GM21360 (cell line): ENCODE measurements at regions not wholly inside any gene's neighbourhood (a gene's known extent, or its start where the extent isn't known, plus 50 kb on each side); places are given as distances from the start of the nearest gene placed in this dataset.
"Not testable (repeated sequence)": the region's sequence is repeated elsewhere in the genome, so short reads cannot be mapped to it uniquely, and the experiment has no call there.

Experiments used
- ATAC-seq: cut with Tn5 transposase; IDR thresholded peaks from one replicate; pipeline ENCODE4 v1.9.1; 2021; ENCODE audit warnings: mild to moderate bottlenecking, moderate library complexity; ENCODE audit not compliant: unreplicated experiment

DNA sequence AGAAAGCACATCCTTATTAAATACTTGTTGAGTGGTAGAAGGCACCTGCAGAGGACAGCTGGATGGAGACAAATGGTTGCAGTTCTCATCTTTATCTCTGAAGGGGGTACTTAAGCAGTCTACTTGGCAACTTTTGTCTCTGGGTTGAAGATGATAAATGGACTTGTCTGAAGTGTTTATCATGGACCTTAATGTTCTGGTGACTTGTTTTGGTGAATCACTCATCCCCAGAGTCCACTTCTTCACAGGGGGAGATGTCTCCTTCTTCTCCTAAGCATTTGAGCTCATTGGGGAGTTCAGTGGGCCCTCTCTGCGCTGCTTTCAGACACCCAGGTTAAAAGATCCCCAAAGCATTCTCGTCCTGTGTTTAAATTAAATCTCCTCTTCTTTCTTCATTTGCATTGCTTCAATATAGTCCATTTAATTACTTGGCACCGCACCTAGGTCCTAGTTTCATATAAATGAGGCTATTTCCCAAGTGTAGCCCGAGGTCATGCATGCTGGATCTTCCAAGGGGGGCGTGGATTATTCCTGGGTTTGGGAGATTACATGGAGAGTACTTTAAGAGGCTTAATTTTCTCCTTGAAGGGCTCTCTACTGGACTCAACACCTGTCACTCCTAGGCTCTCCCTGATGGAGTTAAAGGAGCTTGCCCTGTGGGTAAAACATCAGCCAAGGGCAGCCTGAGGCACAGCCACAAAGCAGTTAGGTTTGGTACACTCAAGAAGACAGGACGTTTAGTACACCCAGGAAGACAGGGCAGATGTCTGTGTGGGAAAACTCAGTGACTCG, 239.3 kb upstream of the C2CD4B start:
- ATAC-seq: no peak

DNA sequence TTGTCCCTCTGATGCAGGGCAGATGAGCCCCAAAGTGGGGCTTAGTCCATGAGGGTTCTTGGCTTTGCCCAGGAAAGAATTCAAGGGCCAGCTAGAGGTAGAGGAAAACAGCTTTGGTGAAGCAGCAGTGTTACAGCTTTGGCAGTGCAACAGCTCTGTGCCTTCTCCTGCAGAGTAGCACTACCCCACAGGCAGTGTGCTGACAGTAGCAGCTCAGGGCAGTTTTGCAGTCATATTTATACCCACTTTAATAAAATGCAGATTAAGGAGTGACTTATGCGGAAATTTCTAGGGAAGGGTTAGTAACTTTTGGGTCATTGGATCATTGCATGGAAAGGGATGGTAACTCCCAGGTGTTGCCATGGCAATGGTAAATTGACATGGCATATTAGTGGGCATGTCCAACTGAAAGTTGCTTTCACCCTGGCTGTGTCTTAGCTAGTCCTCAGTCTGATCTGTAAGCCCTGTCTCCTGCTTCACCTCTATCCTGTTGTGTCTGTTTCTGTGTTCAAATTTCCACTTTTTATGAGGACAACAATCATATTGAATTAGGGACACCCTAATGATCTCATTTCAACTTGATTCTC, 241.3 kb upstream of the C2CD4B start:
- ATAC-seq: no peak

DNA sequence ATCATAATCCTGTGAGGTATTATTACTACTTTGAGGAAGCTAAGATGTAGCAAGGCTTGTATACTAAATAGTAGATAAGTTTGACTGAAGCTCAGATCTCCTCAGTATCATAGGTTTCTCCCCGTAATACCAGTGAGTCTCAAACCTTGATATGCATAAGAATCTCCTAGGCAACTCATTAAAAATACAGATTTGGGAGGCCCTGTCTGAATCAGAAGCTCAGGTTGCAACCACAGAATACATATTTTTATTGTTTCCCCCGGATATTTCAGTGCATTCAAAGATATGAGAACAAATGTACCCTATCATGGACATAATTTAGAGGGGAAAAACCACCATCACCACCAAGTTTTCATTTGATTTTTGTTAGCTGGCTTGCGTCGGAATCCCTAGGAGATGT, 242.1 kb upstream of the C2CD4B start:
- no peak for ATAC-seq

DNA sequence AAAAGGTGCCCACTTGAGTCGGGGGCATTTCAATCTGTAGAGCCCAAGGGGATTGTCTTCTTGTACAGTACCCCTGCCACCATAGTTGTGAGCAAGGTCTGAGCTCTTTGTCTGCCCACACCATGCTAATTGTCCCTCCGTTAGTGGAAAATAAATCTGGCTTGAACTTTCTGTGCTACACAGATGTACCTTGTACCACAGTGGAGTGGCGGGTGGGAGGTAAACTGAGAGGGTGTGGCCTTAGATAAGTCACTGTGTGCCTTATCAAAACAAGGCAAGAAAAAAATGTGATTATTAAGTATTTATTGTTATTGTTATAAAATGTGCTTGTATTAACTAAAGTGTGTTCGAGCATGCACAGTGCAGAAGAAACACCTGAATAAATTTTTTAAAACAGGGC, 242.9 kb upstream of the C2CD4B start:
- no peak for ATAC-seq

DNA sequence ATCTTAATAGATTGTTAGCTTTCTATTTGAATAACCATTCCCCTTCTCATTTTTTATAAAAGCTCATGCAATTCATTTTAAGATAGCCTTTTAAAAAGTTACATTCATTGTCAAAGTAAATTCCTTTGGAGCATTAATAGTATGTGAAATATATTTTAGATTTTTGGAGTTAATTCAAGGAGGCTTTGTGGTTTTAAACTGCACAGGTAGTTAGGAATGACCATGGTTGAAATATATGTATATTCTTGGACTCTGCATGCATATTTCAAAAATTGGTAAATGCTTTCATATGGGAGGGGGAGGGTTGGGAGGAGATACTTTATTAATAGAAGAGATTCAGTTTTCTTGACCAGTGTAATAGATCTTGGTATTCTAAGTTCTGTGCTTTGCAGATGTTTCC, 244.4 kb upstream of the C2CD4B start:
- ATAC-seq: no peak

DNA sequence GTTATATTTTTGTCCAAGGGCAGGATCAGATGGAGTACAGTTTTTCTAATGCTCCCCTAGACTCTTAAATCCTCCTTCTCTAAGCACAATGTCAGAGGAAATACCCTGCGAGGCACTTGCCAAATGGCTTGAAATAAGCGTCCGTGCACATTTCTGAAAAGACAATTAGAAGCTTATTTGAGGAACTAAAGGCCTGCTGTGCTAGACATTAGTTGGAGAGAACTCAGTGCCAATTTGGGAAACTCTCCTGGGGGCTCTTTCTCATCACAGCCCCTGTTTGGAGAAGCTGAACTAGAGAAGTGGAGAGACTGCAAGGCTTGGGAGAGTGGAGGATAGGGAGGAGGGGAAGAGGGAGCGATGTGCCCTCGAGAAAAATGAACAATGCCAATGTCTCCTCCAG, 247.6 kb upstream of the C2CD4B start:
- no peak for ATAC-seq

DNA sequence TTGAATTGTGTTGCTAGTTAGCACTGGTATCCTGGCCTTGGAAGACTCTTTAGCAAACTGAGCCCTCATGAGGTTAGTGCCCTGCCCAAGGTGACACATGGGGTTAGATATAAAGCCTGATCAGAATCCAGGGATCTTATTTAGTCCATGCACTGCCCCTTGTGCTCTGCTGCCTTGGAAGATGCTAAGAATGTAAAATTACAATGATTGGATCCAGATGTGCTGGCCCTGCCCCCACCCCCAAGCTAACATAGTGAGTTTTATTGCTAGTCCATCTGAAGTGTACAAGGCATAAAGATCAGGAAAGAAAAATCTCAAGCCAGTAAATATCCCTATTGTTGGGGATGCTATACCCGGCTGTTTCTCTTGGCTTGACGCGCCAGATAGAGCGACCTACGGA, 248.1 kb upstream of the C2CD4B start:
- ATAC-seq: no peak

DNA sequence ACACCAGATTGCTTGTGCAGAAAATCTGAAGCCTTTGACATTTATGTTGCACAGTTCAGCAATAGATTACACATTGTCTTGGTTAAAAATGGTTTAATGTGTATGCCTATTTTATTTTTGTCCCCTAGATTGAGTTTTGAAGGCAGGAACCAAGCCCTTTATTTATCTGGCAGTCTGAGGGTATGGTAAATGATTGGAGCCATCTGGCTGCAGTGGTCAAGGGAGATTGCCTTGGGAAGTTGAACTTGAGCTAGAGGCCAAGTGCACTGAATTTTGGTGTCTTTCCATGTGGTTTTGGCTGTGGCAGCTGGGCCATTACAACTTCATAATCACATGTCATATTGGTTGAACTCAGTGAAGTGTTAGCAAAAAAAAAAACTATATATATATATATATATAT, 248.7 kb upstream of the C2CD4B start:
- ATAC-seq: no peak

DNA sequence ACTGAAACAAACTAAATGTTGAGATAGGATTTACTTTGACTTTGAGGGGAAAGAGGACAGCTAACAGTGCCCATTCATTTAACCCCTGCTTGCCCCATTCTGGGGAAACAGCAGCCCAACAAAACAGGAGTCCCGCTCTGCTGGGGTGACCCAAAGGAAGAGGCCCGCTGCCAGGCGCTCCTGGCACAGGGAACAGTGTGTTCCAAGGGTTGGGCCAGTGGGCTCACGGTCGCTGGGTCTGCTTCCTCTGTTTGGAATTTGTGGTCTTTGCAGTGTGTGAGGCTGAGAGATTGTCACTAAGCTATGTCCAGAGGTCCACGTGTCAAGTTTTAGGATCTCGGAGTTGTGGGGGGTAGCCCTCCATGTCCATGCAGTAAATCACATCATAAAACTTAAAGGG, 250.4 kb upstream of the C2CD4B start:
- no peak for ATAC-seq

DNA sequence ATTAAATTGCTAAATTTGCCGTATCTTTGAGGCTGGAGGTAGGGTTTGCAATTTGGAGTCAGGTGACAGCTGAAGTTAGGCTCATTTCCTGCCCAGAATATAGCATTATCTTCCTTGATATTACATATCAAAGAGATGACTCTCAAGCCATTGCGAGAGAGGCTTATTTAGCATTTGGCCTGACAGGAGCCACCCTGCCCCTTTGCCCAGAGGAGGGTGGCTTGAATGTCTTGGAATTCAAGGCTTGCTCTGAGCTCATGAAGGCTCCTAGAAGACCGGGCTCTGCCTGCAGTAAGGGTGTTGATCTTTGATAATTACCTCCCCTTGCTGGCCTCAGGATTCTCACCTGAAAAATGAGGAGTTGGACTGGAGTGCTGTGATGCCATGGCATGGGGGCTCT, 251.4 kb upstream of the C2CD4B start:
- no peak for ATAC-seq

DNA sequence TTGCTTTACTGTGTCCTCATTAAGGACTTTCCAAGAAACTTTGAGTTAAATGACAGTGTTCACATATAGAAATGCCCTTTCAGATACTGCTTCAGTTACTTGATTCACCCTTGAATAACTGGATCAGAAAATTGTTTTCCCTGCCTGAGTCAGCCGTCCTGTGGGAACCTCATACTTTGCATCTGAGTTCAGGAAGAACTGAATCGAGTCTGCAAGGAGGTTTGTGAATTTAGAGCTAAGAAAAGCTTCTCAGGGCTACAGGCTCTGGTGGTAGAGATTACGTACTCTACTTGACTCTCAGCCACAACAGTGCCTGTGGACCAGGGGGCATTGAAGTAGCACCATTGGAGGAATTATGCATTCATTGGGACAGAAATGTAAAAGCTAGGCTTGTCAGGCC, 252.4 kb upstream of the C2CD4B start:
- ATAC-seq: no peak

DNA sequence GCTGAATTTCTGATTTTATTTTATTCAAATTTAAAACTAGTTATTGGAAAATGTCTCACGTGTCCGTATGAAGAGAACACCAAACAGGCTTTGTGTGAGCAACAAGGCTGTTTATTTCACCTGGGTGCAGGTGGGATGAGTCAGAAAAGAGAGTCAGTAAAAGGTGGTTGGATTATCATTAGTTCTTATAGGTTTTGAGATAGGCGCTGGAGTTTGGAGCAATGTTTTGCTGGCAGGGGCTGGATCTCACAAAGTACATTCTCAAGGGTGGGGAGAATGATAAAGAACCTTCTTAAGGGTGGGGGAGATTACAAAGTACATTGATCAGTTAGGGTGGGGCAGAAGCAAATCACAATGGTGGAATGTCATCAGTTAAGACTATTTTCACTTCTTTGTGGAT, 253.4 kb upstream of the C2CD4B start:
- not testable (repeated sequence) for ATAC-seq

DNA sequence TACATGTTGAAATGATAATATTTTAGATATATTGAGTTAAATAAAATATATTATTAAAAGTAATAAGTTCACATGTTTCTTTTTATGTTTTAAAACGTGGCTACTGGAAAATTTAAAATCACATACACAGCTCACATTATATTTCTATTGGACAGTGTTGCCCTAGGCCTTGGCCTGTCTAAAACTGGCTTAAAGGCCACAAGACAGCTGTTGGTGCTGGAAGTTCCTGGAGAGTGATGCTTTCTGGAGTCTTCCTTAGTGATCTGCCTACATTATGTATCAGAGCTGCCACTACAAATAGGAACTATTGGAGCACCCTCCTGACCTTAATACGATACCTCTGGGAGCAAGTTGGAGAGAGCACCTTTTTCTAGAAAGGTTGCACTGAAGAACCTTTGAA, 254.1 kb upstream of the C2CD4B start:
- ATAC-seq: no peak

DNA sequence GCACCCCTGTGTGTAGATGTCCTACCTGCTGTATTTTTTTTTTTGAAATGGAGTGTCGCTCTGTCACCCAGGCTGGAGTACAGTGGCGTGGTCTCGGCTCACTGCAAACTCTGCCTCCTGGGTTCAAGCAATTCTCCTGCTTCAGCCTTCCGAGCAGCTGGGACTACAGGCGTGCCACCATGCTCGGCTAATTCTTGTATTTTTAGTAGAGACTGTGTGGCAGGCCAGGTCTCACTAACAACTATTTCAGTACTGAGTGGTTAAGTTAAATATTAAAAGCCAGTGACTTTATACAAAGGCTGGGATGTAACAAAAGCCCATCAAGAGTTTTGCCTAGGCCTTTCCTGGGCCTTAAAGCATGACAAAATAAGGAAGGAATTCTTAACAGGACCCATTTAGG, 255.3 kb upstream of the C2CD4B start:
- not testable (repeated sequence) for ATAC-seq

DNA sequence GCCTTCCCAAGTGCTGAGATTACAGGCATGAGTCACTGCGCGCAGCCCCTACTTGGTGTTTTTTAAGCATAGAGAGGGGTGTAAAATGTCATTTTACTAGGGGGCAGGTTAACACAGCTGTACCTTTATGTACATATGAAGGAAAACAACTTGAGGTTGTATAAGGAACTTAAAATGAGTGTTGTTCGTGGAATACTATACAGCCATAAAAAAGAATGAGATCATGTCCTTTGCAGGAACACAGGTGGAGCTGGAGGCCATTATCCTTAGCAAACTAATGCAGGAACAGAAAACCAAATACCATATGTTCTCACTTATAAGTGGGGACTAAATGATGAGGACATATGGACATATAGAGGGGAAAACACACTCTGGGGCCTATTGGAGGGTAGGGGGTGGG, 256.2 kb upstream of the C2CD4B start:
- ATAC-seq: no peak

DNA sequence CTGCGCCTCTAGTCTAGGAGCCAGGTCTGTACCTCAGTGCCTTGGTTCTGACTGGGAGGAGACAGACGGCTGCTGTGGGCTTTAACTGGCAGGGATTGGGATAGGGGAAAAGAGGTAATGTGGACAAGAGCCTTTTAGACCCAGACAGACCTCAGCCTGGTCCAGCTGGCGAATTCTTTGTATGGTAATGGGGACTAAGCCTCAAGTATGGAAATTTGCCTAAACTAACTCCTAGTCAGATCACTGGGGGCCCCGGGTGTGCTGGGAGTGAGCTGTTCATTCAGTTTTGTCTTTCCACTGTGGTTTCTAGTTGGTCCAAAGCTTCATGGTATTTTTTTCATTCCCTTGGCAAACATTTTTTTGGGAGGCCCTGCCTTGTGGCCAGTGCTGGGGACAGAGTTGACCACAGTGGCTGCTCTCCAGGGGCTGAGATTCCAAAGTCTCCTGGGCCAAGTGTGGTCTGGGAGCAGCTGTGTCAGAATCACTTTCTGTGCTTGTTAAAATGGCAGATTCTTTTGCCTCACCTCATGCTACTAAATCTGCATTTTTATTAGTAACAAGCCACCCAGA, 261.4 kb upstream of the C2CD4B start:
- no peak for ATAC-seq

DNA sequence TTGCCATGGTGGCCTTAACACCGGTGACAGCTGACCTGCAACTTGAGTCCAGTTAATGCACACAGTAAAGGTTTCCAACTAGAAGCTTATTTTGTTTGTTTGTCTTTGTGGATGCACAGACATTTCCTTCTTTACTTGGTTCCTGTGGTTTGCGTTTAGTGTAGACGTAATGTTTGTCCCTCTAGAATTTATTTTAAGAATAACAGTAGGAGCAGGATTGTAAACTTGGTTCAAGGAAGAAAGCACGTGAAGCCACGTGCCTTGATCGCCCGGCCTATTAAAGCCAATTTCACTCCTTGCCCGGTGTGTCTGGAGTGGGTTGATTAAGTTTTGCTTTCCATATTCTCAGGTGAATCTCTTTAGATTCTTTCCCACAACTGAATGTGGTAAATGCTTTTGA, 263.2 kb upstream of the C2CD4B start:
- ATAC-seq: no peak

DNA sequence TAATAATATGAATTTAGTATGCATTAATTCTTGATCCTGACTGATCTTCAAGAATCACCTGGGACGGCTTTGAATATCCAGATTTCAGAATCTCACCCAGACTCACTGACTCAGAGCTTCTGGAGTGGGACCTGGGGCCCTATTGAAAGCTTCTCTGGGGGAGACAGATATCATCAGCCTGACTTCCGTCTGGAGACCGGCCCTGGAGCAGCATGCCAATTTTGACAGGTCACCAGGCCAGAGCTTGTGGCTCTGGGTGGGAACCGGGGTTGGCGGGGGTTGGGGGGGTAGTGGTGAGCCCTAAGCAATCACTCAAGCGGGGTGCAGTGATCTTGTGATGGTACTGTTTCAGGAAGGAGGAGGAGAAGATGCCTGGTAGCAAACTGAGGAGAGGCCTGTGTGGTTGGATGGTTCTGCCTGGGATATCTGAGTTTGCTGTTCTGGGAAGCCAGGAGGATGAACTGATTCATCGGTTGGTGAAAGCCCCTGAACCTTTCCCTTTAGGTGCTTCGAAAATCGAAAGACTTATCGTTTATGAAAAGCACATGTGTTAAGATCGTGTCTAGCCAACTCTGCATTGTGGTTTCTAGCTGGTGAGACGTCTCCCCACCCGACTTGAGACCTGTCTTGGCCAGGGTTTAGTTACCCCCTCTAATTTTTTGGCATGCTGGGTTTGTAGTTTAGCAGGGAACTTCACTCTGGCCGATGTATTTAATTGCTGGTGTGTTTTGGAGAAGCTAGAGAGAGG, 263.9 kb upstream of the C2CD4B start:
- ATAC-seq: no peak

DNA sequence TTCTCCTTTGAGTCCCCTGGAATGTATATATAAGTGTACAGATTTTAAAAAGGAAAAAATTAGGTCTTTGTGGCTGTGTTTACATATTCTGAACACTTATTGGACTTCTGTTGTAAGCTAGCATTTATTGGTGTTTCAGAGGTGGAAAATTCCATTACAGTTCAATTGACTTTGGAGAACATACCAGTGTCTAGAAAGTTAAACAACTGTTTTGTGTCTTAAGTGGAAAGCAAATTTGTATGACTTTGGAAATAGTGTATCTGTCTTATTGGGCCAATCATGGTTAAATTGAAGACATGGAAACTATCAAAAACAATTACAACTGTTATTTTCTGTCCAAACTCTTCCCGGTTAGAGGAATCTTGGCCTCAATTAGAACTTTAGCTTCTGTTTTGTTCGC, 265.0 kb upstream of the C2CD4B start:
- no peak for ATAC-seq

DNA sequence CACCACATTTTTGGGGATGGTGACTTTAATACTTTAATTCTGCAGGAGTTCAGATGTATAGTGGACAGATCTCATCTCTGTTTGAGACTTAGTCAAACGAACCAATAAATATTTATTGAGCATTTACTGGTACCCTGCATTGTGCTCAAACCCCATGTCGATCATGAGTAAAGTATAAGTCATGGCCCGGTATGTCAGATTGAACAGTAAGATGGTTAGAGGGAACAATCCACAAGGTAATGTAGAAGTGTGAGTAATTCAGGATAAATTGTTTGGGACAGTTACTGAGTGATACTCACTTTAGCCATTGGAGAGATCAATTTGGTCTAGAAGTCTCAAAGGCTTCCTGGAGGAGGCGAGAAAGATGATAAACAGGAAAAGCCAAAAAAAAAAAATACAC, 265.5 kb upstream of the C2CD4B start:
- no peak for ATAC-seq

DNA sequence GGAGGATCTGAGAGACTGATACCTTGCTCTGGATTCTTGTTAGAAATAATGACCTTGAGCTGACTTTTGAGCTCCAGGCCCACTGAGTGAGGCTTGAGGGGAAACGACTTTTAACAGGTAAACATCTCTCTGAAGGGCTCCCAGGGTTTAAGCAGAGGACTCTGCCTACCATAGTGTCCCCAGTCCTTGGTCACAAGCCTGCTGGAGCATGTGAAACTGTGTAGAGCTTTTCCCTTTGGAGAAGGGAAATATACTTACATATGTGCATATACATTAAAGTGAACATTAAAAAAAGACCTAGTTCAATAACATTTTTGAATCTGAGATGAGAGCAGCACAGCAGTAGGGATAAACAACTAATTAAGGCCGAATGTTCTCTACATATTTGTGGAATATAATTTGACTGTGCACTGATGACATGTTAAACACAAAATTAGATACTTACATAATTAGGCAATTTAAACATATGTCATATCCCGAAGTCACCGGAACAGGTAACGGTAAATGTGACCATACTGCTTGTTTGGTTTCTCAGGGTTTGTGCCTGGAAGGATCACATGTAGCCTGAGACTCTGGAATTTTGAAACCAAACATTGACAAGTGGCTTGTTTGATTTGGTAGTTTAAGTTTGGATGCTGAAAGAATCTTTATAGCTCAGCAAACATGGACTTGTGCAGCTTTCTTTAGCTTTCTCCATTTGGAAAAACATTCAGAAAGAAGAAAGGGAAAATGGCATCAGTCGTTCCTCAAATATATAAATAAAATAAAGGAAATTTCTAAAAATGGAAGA, 266.1 kb upstream of the C2CD4B start:
- ATAC-seq: no peak
